ENCODE measurements at regions not wholly inside any gene's neighbourhood (a gene's known extent, or its start where the extent isn't known, plus 50 kb on each side); places are given as distances from the start of the nearest gene placed in this dataset.
A peak's percentile ranks its signal among the peaks of the same experiment; 100 is the strongest.
"Not testable (repeated sequence)": the region's sequence is repeated elsewhere in the genome, so short reads cannot be mapped to it uniquely, and the experiment has no call there.

GRCh38 chrX:79026742-79027141, 81.6 kb downstream of the P2RY10 start:
- DNase-seq (ENCODE audit: low spot score in 2 of 2); ATAC-seq (ENCODE audit: low read depth); H3K27ac Mint-ChIP-seq; H3K4me1 Mint-ChIP-seq; H3K4me3 Mint-ChIP-seq; H3K27me3 Mint-ChIP-seq; H3K9me3 Mint-ChIP-seq; H3K36me3 Mint-ChIP-seq: not testable (repeated sequence)

- Mint-ChIP-seq H3K36me3 (peaks cover 2% of the 10 kb centered on the region), H3K4me3 (no peak overlapping the region), H3K27ac (no peak overlapping the region)
These were observed 90.2 kb downstream of the P2RY10 start for GRCh38 chrX:79035421-79035820.

GRCh38 chrX:79036157-79036880, 91.1 kb downstream of the P2RY10 start:
- peaks cover 10% of the 10 kb centered on the region for H3K4me1 Mint-ChIP-seq
- no peaks in the 10 kb centered on the region for H3K9me3 Mint-ChIP-seq
- no peak for ATAC-seq (ENCODE audit: low read depth)
- no peaks in the 10 kb centered on the region for H3K36me3 Mint-ChIP-seq
- H3K27me3 Mint-ChIP-seq, result no peaks in the 10 kb centered on the region
- no peak overlapping the region for H3K27ac Mint-ChIP-seq
- H3K4me3 Mint-ChIP-seq, result no peak overlapping the region
- no peak for DNase-seq (ENCODE audit: low spot score in 2 of 2)

More at GRCh38 chrX:79035421-79035820, 90.2 kb downstream of the P2RY10 start:
- Mint-ChIP-seq H3K4me1 (peaks cover 10% of the 10 kb centered on the region), H3K9me3 (no peaks in the 10 kb centered on the region), H3K27me3 (no peaks in the 10 kb centered on the region)
- DNase-seq (ENCODE audit: low spot score in 2 of 2) (no peak), ATAC-seq (ENCODE audit: low read depth) (no peak)

GRCh38 chrX:79065696-79066095, 78.8 kb upstream of the GPR174 start:
- Mint-ChIP-seq H3K27ac (peak overlapping the region; percentile 75), H3K4me1 (peaks cover 10% of the 10 kb centered on the region), H3K9me3 (peaks cover 6% of the 10 kb centered on the region), H3K27me3 (no peaks in the 10 kb centered on the region), H3K4me3 (no peak overlapping the region), H3K36me3 (peaks cover 7% of the 10 kb centered on the region)
- ATAC-seq (ENCODE audit: low read depth), result peak; percentile 94
- peak; percentile 15 to 35 for DNase-seq (ENCODE audit: low spot score in 2 of 2)

GRCh38 chrX:79078114-79078513, 66.4 kb upstream of the GPR174 start:
- Mint-ChIP-seq H3K9me3 (peaks cover 2% of the 10 kb centered on the region), H3K36me3 (no peaks in the 10 kb centered on the region), H3K27ac (peak overlapping the region; percentile 6), H3K27me3 (no peaks in the 10 kb centered on the region), H3K4me1 (peaks cover 4% of the 10 kb centered on the region), H3K4me3 (no peak overlapping the region)
- ATAC-seq (ENCODE audit: low read depth) (no peak), DNase-seq (ENCODE audit: low spot score in 2 of 2) (no peak)

GRCh38 chrX:79079477-79079876, 65.0 kb upstream of the GPR174 start:
- Mint-ChIP-seq H3K27ac (no peak overlapping the region), H3K4me3 (no peak overlapping the region), H3K27me3 (no peaks in the 10 kb centered on the region), H3K9me3 (no peaks in the 10 kb centered on the region), H3K4me1 (peaks cover 4% of the 10 kb centered on the region), H3K36me3 (no peaks in the 10 kb centered on the region)
- no peak for ATAC-seq (ENCODE audit: low read depth)
- DNase-seq (ENCODE audit: low spot score in 2 of 2), result no peak

- H3K9me3 Mint-ChIP-seq, result no peaks in the 10 kb centered on the region
- DNase-seq (ENCODE audit: low spot score in 2 of 2) (no peak), ATAC-seq (ENCODE audit: low read depth) (no peak)
- peaks cover 4% of the 10 kb centered on the region for H3K4me1 Mint-ChIP-seq
- H3K27me3 Mint-ChIP-seq, result no peaks in the 10 kb centered on the region
- H3K4me3 Mint-ChIP-seq, result no peak overlapping the region
- no peak overlapping the region for H3K27ac Mint-ChIP-seq
- no peaks in the 10 kb centered on the region for H3K36me3 Mint-ChIP-seq
These were observed 64.3 kb upstream of the GPR174 start for GRCh38 chrX:79080141-79080540.

- DNase-seq (ENCODE audit: low spot score in 2 of 2) (peak; percentile 20 to 22), ATAC-seq (ENCODE audit: low read depth) (peak; percentile 63)
- no peaks in the 10 kb centered on the region for H3K9me3 Mint-ChIP-seq
- H3K4me1 Mint-ChIP-seq, result peaks cover 4% of the 10 kb centered on the region
- peak overlapping the region; percentile 60 for H3K4me3 Mint-ChIP-seq
- H3K36me3 Mint-ChIP-seq, result no peaks in the 10 kb centered on the region
- H3K27me3 Mint-ChIP-seq, result no peaks in the 10 kb centered on the region
- H3K27ac Mint-ChIP-seq, result peak overlapping the region; percentile 91
These were observed 62.5 kb upstream of the GPR174 start for GRCh38 chrX:79081895-79082512.

- Mint-ChIP-seq H3K4me3 (no peak overlapping the region), H3K27me3 (no peaks in the 10 kb centered on the region), H3K36me3 (no peaks in the 10 kb centered on the region), H3K4me1 (peaks cover 4% of the 10 kb centered on the region), H3K9me3 (no peaks in the 10 kb centered on the region), H3K27ac (no peak overlapping the region)
- no peak for DNase-seq (ENCODE audit: low spot score in 2 of 2)
- no peak for ATAC-seq (ENCODE audit: low read depth)
These were observed 61.6 kb upstream of the GPR174 start for GRCh38 chrX:79082899-79083298.

GRCh38 chrX:79084923-79085322, 59.6 kb upstream of the GPR174 start:
- Mint-ChIP-seq H3K27me3 (no peaks in the 10 kb centered on the region), H3K36me3 (no peaks in the 10 kb centered on the region), H3K9me3 (no peaks in the 10 kb centered on the region), H3K4me1 (peaks cover 4% of the 10 kb centered on the region), H3K27ac (no peak overlapping the region), H3K4me3 (no peak overlapping the region)
- no peak for DNase-seq (ENCODE audit: low spot score in 2 of 2)
- no peak for ATAC-seq (ENCODE audit: low read depth)

- H3K4me1 Mint-ChIP-seq, result peaks cover 13% of the 10 kb centered on the region
- no peaks in the 10 kb centered on the region for H3K36me3 Mint-ChIP-seq
- H3K27me3 Mint-ChIP-seq, result no peaks in the 10 kb centered on the region
- DNase-seq (ENCODE audit: low spot score in 2 of 2) (no peak), ATAC-seq (ENCODE audit: low read depth) (peak; percentile 72)
- H3K4me3 Mint-ChIP-seq, result no peak overlapping the region
- peaks cover 5% of the 10 kb centered on the region for H3K9me3 Mint-ChIP-seq
- H3K27ac Mint-ChIP-seq, result peak overlapping the region; percentile 90
These were observed 54.4 kb upstream of the GPR174 start for GRCh38 chrX:79089896-79090584.

- Mint-ChIP-seq H3K4me3 (no peak overlapping the region), H3K9me3 (peaks cover 6% of the 10 kb centered on the region), H3K27me3 (no peaks in the 10 kb centered on the region), H3K27ac (peak overlapping the region; percentile 69), H3K36me3 (no peaks in the 10 kb centered on the region), H3K4me1 (peaks cover 22% of the 10 kb centered on the region)
- ATAC-seq (ENCODE audit: low read depth), result no peak
- DNase-seq (ENCODE audit: low spot score in 2 of 2), result no peak
These were observed 50.2 kb upstream of the GPR174 start for GRCh38 chrX:79094075-79094832.
